H1 (cell line): ENCODE measurements at regions not wholly inside any gene's neighbourhood (a gene's known extent, or its start where the extent isn't known, plus 50 kb on each side); places are given as distances from the start of the nearest gene placed in this dataset.
"Not testable (repeated sequence)": the region's sequence is repeated elsewhere in the genome, so short reads cannot be mapped to it uniquely, and the experiment has no call there.

ENCODE experiments used
- SUZ12 ChIP-seq: fragments of 200-600 bp; sonication (generic); IDR thresholded peaks from 2 replicates; pipeline ENCODE4 v1.6.1; 2012; ENCODE audit warnings: mild to moderate bottlenecking, inconsistent platforms, low read length, moderate library complexity, mixed read lengths
- TBP ChIP-seq: IDR thresholded peaks from 2 replicates; pipeline ENCODE4 v1.6.1; 2011; ENCODE audit warnings: low read depth, low read length, improper control_type of control experiment
- YY1 ChIP-seq: IDR thresholded peaks from 2 replicates; pipeline ENCODE4 v1.6.1; 2011; ENCODE audit warnings: low read depth, mild to moderate bottlenecking, low read length
- TF ChIP-seq, protein P1 (sequence below), 3 experiments: IDR thresholded peaks; 1 replicate in 2 of 3; 2 replicates in 1 of 3; pipeline versions ENCODE4 v1.5.1 to v1.6.1; 2011; ENCODE audit warnings: low read length in 3 of 3, mild to moderate bottlenecking in 3 of 3, inconsistent platforms in 2 of 3, low read depth in 1 of 3, moderate library complexity in 1 of 3; ENCODE audit not compliant: insufficient read depth in 1 of 3; ENCODE audit errors: control extremely low read depth in 1 of 3

- TF ChIP-seq SUZ12, YY1, TBP: not testable (repeated sequence)
- TF ChIP-seq, protein P1, sequence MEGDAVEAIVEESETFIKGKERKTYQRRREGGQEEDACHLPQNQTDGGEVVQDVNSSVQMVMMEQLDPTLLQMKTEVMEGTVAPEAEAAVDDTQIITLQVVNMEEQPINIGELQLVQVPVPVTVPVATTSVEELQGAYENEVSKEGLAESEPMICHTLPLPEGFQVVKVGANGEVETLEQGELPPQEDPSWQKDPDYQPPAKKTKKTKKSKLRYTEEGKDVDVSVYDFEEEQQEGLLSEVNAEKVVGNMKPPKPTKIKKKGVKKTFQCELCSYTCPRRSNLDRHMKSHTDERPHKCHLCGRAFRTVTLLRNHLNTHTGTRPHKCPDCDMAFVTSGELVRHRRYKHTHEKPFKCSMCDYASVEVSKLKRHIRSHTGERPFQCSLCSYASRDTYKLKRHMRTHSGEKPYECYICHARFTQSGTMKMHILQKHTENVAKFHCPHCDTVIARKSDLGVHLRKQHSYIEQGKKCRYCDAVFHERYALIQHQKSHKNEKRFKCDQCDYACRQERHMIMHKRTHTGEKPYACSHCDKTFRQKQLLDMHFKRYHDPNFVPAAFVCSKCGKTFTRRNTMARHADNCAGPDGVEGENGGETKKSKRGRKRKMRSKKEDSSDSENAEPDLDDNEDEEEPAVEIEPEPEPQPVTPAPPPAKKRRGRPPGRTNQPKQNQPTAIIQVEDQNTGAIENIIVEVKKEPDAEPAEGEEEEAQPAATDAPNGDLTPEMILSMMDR (IDR thresholded peaks at IDR 0.05; ENCODE audit: control extremely low read depth in 1 of 3, insufficient read depth in 1 of 3, low read depth in 1 of 3, low read length in 3 of 3), result not testable (repeated sequence)
Observed at GRCh38 chr17:30675777-30676492, 148.6 kb downstream of the CRLF3 start.
